ENCODE measurements at regions not wholly inside any gene's neighbourhood (a gene's known extent, or its start where the extent isn't known, plus 50 kb on each side); places are given as distances from the start of the nearest gene placed in this dataset.
A peak's percentile ranks its signal among the peaks of the same experiment; 100 is the strongest.

DNA sequence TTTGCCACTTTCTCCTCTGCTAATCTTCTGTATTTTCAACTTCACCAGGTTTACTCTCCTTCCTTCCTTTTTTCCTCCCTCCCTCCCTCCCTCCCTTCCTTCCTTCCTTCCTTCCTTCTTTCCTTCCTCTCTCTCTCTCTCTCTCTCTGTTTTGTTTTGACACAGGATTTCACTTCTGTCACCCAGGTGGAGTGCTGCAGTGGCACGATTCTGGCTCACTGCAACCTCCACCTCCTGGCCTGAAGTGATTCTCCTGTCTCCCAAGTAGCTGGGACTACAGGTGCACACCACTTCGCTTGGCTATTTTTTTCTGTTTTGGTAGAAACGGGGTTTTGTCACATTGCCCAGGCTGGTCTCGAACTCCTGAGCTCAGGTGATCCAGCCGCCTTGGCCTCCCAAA is 181.2 kb upstream of the BTG1 start:
- no peaks in the 10 kb centered on the region for H3K27me3 ChIP-seq
- no peaks in the 10 kb centered on the region for H3K36me3 ChIP-seq
- H3K4me1 ChIP-seq: no peaks in the 10 kb centered on the region
- H3K9me3 ChIP-seq: no peaks in the 10 kb centered on the region
- no peak overlapping the region for H3K27ac ChIP-seq (replicated peaks in 1 of 4)
- WGBS: 92% methylated on average over 5 of the region's 5 CpGs
- intact Hi-C loops (cut with DNase I): no loop called here
- no peak for TF ChIP-seq CTCF (IDR thresholded peaks at IDR 0.05)
- TF ChIP-seq POLR2A (IDR thresholded peaks at IDR 0.05; ENCODE audit: low read depth): no peak
- no peak for TF ChIP-seq EP300 (IDR thresholded peaks at IDR 0.05)
- no peak for TF ChIP-seq POLR2AphosphoS5 (IDR thresholded peaks at IDR 0.05)
- no peak overlapping the region for H3K4me3 ChIP-seq
- DNase-seq (ENCODE audit: extremely low spot score): no peak

GRCh38 chr12:92324849-92325500 is 179.3 kb upstream of the BTG1 start:
- no peak overlapping the region for H3K4me3 ChIP-seq
- 88% methylated on average over 1 of the region's 3 CpGs for WGBS
- TF ChIP-seq POLR2A (IDR thresholded peaks at IDR 0.05; ENCODE audit: low read depth) (no peak), EP300 (IDR thresholded peaks at IDR 0.05) (no peak), CTCF (IDR thresholded peaks at IDR 0.05) (no peak), POLR2AphosphoS5 (IDR thresholded peaks at IDR 0.05) (no peak)
- H3K9me3 ChIP-seq: peaks cover 0 to 4% (median 0%) of the 10 kb centered on the region in 4 donors
- H3K36me3 ChIP-seq: no peaks in the 10 kb centered on the region
- intact Hi-C loops (cut with DNase I): no loop called here
- DNase-seq (ENCODE audit: extremely low spot score): no peak
- H3K4me1 ChIP-seq: no peaks in the 10 kb centered on the region
- H3K27ac ChIP-seq (replicated peaks in 1 of 4): no peak overlapping the region
- no peaks in the 10 kb centered on the region for H3K27me3 ChIP-seq

GRCh38 chr12:92312463-92312964 is 166.9 kb upstream of the BTG1 start:
- TF ChIP-seq POLR2A (IDR thresholded peaks at IDR 0.05; ENCODE audit: low read depth) (no peak), CTCF (IDR thresholded peaks at IDR 0.05) (no peak), EP300 (IDR thresholded peaks at IDR 0.05) (no peak), POLR2AphosphoS5 (IDR thresholded peaks at IDR 0.05) (no peak)
- 77% methylated on average over 2 of the region's 2 CpGs for WGBS
- Histone ChIP-seq H3K4me3 (no peak overlapping the region), H3K36me3 (no peaks in the 10 kb centered on the region), H3K27ac (replicated peaks in 1 of 4) (no peak overlapping the region), H3K4me1 (no peaks in the 10 kb centered on the region), H3K27me3 (no peaks in the 10 kb centered on the region), H3K9me3 (no peaks in the 10 kb centered on the region)
- DNase-seq (ENCODE audit: extremely low spot score): no peak
- intact Hi-C loops (cut with DNase I): no loop called here

GRCh38 chr12:92304371-92305055 is 158.9 kb upstream of the BTG1 start:
- Histone ChIP-seq H3K36me3 (no peaks in the 10 kb centered on the region), H3K27me3 (no peaks in the 10 kb centered on the region), H3K9me3 (no peaks in the 10 kb centered on the region), H3K27ac (replicated peaks in 1 of 4) (peak overlapping the region in 1 of 4 donors; percentile 5), H3K4me1 (peaks cover 0 to 7% (median 0%) of the 10 kb centered on the region in 4 donors), H3K4me3 (no peak overlapping the region)
- TF ChIP-seq POLR2A (IDR thresholded peaks at IDR 0.05; ENCODE audit: low read depth) (no peak), POLR2AphosphoS5 (IDR thresholded peaks at IDR 0.05) (no peak), CTCF (IDR thresholded peaks at IDR 0.05) (no peak), EP300 (IDR thresholded peaks at IDR 0.05) (no peak)
- 51% methylated on average over 5 of the region's 5 CpGs for WGBS
- intact Hi-C loops (cut with DNase I): no loop called here
- no peak for DNase-seq (ENCODE audit: extremely low spot score)
